Liver (tissue), 3 donors: ENCODE measurements at regions not wholly inside any gene's neighbourhood (a gene's known extent, or its start where the extent isn't known, plus 50 kb on each side); places are given as distances from the start of the nearest gene placed in this dataset.

ENCODE experiments used
- CTCF ChIP-seq: fragments of 150-350 bp; IDR thresholded peaks from 2 replicates; pipeline ENCODE4 v1.5.1; 2017; ENCODE audit warnings: improper control_type of control experiment, low read depth, low read length; ENCODE audit not compliant: missing input control
- RAD21 ChIP-seq, 2 donors: IDR thresholded peaks; 2 replicates each; pipeline ENCODE4 v1.6.1; 2016; ENCODE audit warnings: antibody characterized with exemption in 2 of 2, mild to moderate bottlenecking in 2 of 2
- donor health status: healthy.
- donor health status: healthy.

GRCh38 chr2:6288791-6289190, 576.9 kb downstream of the CMPK2 start:
- TF ChIP-seq CTCF (no peak), RAD21 (IDR thresholded peaks at IDR 0.05) (no peak)
